Fibroblast of pulmonary artery (primary cell): ENCODE measurements at regions not wholly inside any gene's neighbourhood (a gene's known extent, or its start where the extent isn't known, plus 50 kb on each side); places are given as distances from the start of the nearest gene placed in this dataset.
"Not testable (repeated sequence)": the region's sequence is repeated elsewhere in the genome, so short reads cannot be mapped to it uniquely, and the experiment has no call there.

Source experiments
- DNase-seq: peaks from one replicate; pipeline ENCODE4 v3.0.0-alpha.2; 2010; ENCODE audit warnings: low read depth
- H3K4me3 ChIP-seq: replicated peaks from 2 replicates; pipeline ENCODE4 v1.5.1; 2011; ENCODE audit warnings: low read depth, mild to moderate bottlenecking, control low read depth, low read length, moderate library complexity
- TF ChIP-seq, protein P1 (sequence below): IDR thresholded peaks from 2 replicates; pipeline ENCODE4 v1.5.1; 2011; ENCODE audit warnings: mild to moderate bottlenecking, control low read depth, low read length, inconsistent platforms; ENCODE audit errors: missing control alignments

DNA sequence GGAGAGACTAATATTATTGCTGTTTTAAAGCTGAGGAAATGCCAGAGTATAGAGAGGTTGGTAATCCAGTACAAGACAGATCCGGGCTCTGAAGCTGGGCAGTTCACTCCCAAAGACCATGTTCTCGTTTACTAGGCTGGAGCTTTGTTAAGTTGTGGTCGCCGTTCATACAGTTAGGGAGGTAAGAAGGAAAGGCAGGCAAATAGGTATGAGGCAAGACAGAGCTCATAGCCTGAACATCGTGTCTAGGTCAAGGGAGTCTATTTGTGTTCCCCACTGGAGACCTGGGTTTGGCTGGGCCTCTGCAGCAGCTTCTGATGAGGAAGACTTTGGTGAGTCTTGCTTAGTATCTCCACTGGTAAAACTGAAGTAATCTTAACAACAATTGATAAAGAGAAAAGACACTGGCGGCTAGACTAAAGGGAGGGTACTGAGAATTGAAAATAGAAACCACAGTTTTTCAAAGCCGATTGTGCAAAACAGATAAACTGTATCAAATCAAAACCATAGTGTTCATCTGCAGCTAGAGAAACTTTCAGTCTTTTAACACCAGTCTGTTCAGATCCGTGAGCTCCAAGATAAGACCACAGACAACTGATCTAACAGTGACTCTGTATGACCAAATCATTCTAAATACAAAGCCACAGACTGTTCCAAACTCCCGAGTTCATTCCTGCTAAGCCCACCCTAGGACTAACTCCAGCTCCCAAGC is 217.0 kb upstream of the FAM78B start:
- H3K4me3 ChIP-seq, result no peak overlapping the region
- TF ChIP-seq, protein P1, sequence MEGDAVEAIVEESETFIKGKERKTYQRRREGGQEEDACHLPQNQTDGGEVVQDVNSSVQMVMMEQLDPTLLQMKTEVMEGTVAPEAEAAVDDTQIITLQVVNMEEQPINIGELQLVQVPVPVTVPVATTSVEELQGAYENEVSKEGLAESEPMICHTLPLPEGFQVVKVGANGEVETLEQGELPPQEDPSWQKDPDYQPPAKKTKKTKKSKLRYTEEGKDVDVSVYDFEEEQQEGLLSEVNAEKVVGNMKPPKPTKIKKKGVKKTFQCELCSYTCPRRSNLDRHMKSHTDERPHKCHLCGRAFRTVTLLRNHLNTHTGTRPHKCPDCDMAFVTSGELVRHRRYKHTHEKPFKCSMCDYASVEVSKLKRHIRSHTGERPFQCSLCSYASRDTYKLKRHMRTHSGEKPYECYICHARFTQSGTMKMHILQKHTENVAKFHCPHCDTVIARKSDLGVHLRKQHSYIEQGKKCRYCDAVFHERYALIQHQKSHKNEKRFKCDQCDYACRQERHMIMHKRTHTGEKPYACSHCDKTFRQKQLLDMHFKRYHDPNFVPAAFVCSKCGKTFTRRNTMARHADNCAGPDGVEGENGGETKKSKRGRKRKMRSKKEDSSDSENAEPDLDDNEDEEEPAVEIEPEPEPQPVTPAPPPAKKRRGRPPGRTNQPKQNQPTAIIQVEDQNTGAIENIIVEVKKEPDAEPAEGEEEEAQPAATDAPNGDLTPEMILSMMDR, result no peak
- no peak for DNase-seq

DNA sequence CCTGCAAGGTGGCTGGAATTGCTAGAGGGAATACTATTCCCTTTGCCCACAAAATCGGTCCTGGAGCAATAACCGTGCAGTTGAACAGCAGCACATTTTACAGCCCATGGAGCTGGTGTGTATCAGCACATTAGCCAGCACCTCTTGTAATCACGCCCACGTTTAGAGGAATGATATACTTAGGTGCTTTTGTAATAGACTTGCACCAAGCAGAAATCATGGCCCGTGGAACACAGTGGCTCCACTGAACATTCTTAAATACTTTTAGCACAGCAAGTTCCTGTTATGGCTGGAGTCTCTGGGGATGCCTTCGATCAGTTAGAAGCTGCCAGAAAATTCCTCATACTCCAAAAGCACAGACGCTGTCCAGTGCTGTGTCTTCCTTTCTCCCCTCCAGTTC is 218.1 kb upstream of the FAM78B start:
- H3K4me3 ChIP-seq, result no peak overlapping the region
- TF ChIP-seq, protein P1, result no peak
- no peak for DNase-seq

DNA sequence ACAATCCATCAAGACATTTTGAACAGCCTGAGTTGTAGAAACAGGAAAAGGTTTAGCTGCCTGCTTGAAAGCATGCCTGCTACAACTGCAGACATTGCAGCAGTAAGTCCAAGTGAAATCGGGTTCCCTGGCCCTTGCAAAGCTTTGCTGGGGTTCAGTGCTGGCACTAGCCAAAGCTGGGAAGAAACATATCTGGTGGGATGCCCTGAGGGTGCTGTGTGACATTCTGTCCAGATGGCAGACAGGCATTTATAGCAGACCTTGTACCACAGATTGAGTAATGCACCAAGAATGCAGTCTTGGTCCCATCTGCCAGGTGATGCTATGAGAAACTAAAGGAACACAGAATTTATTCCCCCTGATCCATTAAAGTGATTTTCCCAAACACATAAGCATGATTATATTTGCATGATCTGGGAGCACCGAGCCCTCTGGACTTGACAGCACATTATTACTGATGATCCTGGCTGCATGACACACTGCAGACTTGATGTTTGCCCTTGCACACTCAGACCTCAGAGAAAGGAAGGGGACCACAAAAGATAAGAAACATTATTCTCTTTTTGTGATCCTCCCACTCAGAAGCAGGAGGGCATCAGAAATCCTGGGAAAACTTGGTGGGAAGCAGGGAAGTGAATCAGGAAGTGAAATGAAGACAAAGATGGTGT is 223.7 kb upstream of the FAM78B start:
- H3K4me3 ChIP-seq, result no peak overlapping the region
- DNase-seq, result no peak
- TF ChIP-seq, protein P1, result no peak

DNA sequence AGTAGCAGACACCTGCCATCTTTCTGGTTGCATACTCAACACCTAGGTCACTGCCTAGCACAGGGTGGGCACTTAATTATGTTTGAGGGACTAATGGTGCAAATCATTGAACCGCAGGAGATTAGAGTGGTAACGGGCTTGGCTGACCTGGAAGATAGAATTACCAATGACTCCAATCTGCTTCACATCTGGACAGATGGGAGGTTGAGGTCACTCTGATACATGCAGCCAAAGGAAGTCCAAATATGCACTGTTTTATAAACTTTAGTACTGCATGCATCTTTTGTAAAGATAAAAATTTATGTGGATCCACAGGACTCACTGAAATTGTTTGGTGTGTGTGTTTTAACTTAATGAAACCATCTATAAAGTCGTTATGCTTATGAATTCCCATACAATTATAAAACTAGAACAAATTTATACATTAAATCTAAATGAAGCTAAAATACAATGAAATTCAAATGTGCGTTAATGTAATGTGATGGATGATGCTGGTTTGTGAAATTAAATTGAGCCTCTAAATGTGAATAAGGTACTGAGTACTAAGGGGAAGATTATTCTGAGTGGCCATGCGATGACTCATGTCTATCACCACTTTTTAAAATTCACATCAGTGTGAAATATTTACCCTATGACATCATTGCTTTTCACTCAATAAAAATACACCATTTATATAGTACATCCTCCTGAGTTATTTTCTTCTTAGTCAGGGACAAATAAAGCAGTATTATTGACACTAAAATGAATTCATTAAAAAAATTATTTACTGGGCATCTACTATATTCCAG is 224.7 kb upstream of the FAM78B start:
- H3K4me3 ChIP-seq, result no peak overlapping the region
- DNase-seq, result no peak
- TF ChIP-seq, protein P1, result no peak

DNA sequence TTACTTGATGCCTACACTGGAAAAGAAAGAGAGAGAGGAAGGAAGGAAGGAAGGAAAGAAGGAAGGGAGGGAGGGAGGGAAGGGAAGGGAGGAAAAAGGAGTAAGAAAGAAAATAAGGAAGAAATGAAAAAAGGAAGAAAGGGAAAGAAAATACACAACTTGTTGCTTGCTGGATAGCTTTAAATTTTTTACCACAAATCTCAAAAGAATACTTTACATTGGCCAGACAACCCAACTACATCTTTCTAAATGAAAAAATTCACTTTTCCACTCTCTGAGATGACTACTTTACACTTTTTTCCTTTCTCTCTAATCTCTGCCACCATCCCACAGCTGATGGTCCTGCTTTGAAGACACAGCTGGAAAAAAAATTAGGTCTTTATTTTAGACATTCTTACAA is 228.9 kb upstream of the FAM78B start:
- TF ChIP-seq, protein P1, result no peak
- no peak for DNase-seq
- no peak overlapping the region for H3K4me3 ChIP-seq

DNA sequence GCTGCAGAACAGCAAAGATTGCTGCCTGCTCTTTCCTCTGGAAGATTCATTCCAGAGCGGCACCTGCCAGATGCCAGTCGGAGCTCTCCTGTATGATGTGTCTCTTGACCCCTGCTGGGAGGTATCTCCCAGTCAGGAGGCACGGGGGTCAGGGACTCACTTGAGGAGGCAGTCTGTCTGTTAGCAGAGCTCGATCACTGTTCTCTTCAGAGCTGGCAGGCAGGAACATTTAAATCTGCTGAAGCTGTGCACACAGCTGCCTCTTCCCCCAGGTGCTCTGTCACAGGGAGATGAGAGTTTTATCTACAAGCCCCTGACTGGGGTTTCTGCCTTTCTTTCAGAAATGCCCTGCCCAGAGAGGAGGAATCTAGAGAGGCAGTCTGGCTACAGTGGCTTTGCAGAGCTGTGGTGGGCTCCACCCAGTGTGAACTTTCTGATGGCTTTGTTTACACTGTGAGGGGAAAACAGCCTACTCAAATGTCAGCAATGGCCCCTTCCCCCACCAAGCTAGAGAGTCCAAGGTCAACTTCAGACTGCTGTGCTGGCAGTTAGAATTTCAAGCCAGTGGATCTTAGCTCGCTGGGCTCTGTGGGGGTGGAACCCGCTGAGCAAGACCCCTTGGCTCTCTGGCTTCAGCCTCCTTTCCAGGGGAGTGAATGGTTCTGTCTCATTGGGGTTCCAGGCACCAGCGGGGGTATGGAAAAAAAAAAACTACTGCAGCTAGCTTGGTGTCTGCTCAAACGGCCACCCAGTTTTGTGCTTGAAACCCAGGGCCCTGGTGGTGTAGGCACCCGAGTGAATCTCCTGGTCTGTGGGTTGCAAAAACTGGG is 242.7 kb upstream of the FAM78B start:
- not testable (repeated sequence) for H3K4me3 ChIP-seq

DNA sequence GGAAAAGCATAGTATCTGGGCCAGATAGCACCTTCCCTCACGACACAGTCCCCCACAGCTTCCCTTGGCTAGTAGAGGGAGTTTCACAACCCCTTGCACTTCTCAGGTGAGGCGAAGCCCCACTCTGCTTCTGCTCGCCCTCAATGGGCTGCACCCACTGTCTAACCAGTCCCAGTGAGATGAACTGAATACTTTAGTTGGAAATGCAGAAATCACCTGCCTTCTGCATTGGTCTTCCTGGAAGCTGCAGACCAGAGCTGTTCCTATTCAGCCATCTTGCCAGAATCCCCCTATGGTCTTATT is 243.2 kb upstream of the FAM78B start:
- H3K4me3 ChIP-seq, result no peak overlapping the region
- no peak for DNase-seq
- TF ChIP-seq, protein P1, result no peak

More for the DNA sequence above, 242.7 kb upstream of the FAM78B start:
- not testable (repeated sequence) for DNase-seq

DNA sequence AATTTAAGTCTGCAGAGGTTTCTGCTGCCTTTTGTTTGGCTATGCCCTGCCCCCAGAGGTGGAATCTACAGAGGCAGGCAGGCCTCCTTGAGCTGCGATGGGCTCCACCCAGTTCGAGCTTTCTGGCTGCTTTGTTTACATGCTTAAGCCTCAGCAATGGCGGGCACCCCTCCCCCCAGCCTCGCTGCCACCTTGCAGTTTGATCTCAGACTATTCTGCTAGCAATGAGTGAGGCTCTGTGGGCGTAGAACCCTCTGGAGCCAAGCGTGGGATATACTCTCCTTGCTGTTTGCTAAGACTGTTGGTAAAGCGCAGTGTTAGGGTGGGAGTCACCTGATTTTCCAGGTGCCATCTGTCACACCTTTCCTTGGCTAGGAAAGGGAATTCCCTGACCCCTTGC is 250.0 kb upstream of the FAM78B start:
- DNase-seq, result not testable (repeated sequence)

More for the DNA sequence above, 250.0 kb upstream of the FAM78B start:
- H3K4me3 ChIP-seq, result not testable (repeated sequence)
